ENCODE measurements at regions not wholly inside any gene's neighbourhood (a gene's known extent, or its start where the extent isn't known, plus 50 kb on each side); places are given as distances from the start of the nearest gene placed in this dataset.

DNA sequence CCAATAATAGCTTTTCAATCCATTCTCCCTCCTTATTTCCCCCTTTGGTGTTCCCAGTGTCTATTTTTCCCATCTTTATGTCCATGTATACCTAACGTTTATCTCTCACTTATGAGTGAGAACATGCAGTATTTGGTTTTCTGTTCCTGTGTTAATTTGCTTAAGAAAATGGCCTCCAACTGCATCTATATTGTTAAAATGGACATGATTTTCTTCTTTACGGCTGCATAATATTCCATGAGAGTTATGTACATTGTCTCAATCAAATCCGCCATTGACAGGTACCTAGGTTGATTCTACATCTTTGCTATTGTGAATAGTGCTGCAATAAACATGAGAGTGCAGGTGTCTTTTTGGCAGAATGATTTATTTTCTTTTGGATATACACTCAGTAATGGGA, 126.7 kb downstream of the CTH start:
- TF ChIP-seq POLR2A (IDR thresholded peaks at IDR 0.05; ENCODE audit: low read depth, low read length): no peak
- no peak for TF ChIP-seq NFYB (IDR thresholded peaks at IDR 0.05; ENCODE audit: insufficient read depth, low read depth, low read length)
- TF ChIP-seq SUZ12 (IDR thresholded peaks at IDR 0.05; ENCODE audit: unreplicated experiment): no peak
- TF ChIP-seq RFX5 (IDR thresholded peaks at IDR 0.05; ENCODE audit: low read depth, low read length): no peak
- TF ChIP-seq SMC3 (IDR thresholded peaks at IDR 0.05; ENCODE audit: borderline replicate concordance, low read length): no peak
- no peak for TF ChIP-seq SIN3A (IDR thresholded peaks at IDR 0.05; ENCODE audit: low read depth, low read length)
- TF ChIP-seq, protein P1, sequence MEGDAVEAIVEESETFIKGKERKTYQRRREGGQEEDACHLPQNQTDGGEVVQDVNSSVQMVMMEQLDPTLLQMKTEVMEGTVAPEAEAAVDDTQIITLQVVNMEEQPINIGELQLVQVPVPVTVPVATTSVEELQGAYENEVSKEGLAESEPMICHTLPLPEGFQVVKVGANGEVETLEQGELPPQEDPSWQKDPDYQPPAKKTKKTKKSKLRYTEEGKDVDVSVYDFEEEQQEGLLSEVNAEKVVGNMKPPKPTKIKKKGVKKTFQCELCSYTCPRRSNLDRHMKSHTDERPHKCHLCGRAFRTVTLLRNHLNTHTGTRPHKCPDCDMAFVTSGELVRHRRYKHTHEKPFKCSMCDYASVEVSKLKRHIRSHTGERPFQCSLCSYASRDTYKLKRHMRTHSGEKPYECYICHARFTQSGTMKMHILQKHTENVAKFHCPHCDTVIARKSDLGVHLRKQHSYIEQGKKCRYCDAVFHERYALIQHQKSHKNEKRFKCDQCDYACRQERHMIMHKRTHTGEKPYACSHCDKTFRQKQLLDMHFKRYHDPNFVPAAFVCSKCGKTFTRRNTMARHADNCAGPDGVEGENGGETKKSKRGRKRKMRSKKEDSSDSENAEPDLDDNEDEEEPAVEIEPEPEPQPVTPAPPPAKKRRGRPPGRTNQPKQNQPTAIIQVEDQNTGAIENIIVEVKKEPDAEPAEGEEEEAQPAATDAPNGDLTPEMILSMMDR (IDR thresholded peaks at IDR 0.05 in 2 of 3, conservative IDR thresholded peaks at IDR 0.05 in 1 of 3; ENCODE audit: control insufficient read depth in 2 of 3, extremely low read depth in 1 of 3, insufficient read depth in 1 of 3, low read depth in 3 of 3, low read length in 3 of 3): no peak

Data from GM12878 (cell line).